ENCODE measurements at regions not wholly inside any gene's neighbourhood (a gene's known extent, or its start where the extent isn't known, plus 50 kb on each side); places are given as distances from the start of the nearest gene placed in this dataset.
"Not testable (repeated sequence)": the region's sequence is repeated elsewhere in the genome, so short reads cannot be mapped to it uniquely, and the experiment has no call there.

- intact Hi-C loops (cut with micrococcal nuclease): no loop called here
- H3K36me3 ChIP-seq (ENCODE audit: low read depth, low read length): no peaks in the 10 kb centered on the region
- no peak overlapping the region for H3K9ac ChIP-seq (ENCODE audit: low read length)
- H3K27ac ChIP-seq (ENCODE audit: low read length): no peak overlapping the region
- H3K4me1 ChIP-seq (ENCODE audit: insufficient read depth, low read length): no peaks in the 10 kb centered on the region
- H3F3A ChIP-seq (ENCODE audit: low read length, unreplicated experiment): no peaks in the 10 kb centered on the region
- no peak for DNase-seq
- no peak for ATAC-seq
- TF ChIP-seq CTCF (conservative IDR thresholded peaks at IDR 0.05; ENCODE audit: low read depth, low read length): no peak
- no peak for TF ChIP-seq EZH2phosphoT487 (IDR thresholded peaks at IDR 0.05; ENCODE audit: borderline replicate concordance, low read length)
- ChIA-PET POLR2A (ENCODE audit: unreplicated experiment) (no interaction called here), CTCF (no interaction called here)
- H3K79me2 ChIP-seq (ENCODE audit: low read length): no peaks in the 10 kb centered on the region
- H3K4me3 ChIP-seq (ENCODE audit: low read length): no peak overlapping the region
- no peaks in the 10 kb centered on the region for H4K20me1 ChIP-seq (ENCODE audit: low read length)
- no TSS peak for BruUV-seq (replicated peaks)
- H2AFZ ChIP-seq (ENCODE audit: low read length): no peak overlapping the region
- H3K27me3 ChIP-seq (ENCODE audit: low read length): peaks cover 35% of the 10 kb centered on the region
- no peaks in the 10 kb centered on the region for H3K9me2 ChIP-seq (replicated peaks; ENCODE audit: low read length)
- H3K9me3 ChIP-seq (ENCODE audit: low read length): no peaks in the 10 kb centered on the region
- H3K4me2 ChIP-seq (ENCODE audit: low read length): no peak overlapping the region
These were observed 116.5 kb upstream of the MAP2 start for GRCh38 chr2:209307161-209308001.

- H3K79me2 ChIP-seq (ENCODE audit: low read length): no peaks in the 10 kb centered on the region
- no peak overlapping the region for H3K4me2 ChIP-seq (ENCODE audit: low read length)
- no peaks in the 10 kb centered on the region for H3K9me2 ChIP-seq (replicated peaks; ENCODE audit: low read length)
- no peaks in the 10 kb centered on the region for H3K36me3 ChIP-seq (ENCODE audit: low read depth, low read length)
- no peaks in the 10 kb centered on the region for H3F3A ChIP-seq (ENCODE audit: low read length, unreplicated experiment)
- no peak overlapping the region for H3K27ac ChIP-seq (ENCODE audit: low read length)
- ATAC-seq: no peak
- H3K9me3 ChIP-seq (ENCODE audit: low read length): no peaks in the 10 kb centered on the region
- ChIA-PET CTCF (no interaction called here), POLR2A (ENCODE audit: unreplicated experiment) (no interaction called here)
- H3K27me3 ChIP-seq (ENCODE audit: low read length): peaks cover 35% of the 10 kb centered on the region
- TF ChIP-seq EZH2 (IDR thresholded peaks at IDR 0.05; ENCODE audit: low read length, unreplicated experiment): no peak
- no peak for TF ChIP-seq EZH2phosphoT487 (IDR thresholded peaks at IDR 0.05; ENCODE audit: borderline replicate concordance, low read length)
- no peak for TF ChIP-seq CTCF (conservative IDR thresholded peaks at IDR 0.05; ENCODE audit: low read depth, low read length)
- DNase-seq: no peak
- H2AFZ ChIP-seq (ENCODE audit: low read length): no peak overlapping the region
- H3K4me1 ChIP-seq (ENCODE audit: insufficient read depth, low read length): no peaks in the 10 kb centered on the region
- intact Hi-C loops (cut with micrococcal nuclease): no loop called here
- BruUV-seq (replicated peaks): no TSS peak
- H3K4me3 ChIP-seq (ENCODE audit: low read length): no peak overlapping the region
- no peak overlapping the region for H3K9ac ChIP-seq (ENCODE audit: low read length)
- no peaks in the 10 kb centered on the region for H4K20me1 ChIP-seq (ENCODE audit: low read length)
These were observed 115.4 kb upstream of the MAP2 start for GRCh38 chr2:209308415-209308814.

- ATAC-seq (no peak), DNase-seq (no peak)
- Histone ChIP-seq H3K27ac (ENCODE audit: low read length) (no peak overlapping the region), H4K20me1 (ENCODE audit: low read length) (no peaks in the 10 kb centered on the region), H3K4me1 (ENCODE audit: insufficient read depth, low read length) (no peaks in the 10 kb centered on the region), H3K9me2 (replicated peaks; ENCODE audit: low read length) (no peaks in the 10 kb centered on the region), H3K4me3 (ENCODE audit: low read length) (no peak overlapping the region), H3K79me2 (ENCODE audit: low read length) (no peaks in the 10 kb centered on the region), H3F3A (ENCODE audit: low read length, unreplicated experiment) (no peaks in the 10 kb centered on the region), H2AFZ (ENCODE audit: low read length) (no peak overlapping the region), H3K27me3 (ENCODE audit: low read length) (peaks cover 46% of the 10 kb centered on the region), H3K36me3 (ENCODE audit: low read depth, low read length) (no peaks in the 10 kb centered on the region), H3K4me2 (ENCODE audit: low read length) (no peak overlapping the region), H3K9me3 (ENCODE audit: low read length) (no peaks in the 10 kb centered on the region), H3K9ac (ENCODE audit: low read length) (no peak overlapping the region)
- POLR2A ChIA-PET (ENCODE audit: unreplicated experiment): no interaction called here
- intact Hi-C loops (cut with micrococcal nuclease): no loop called here
- no peak for TF ChIP-seq EZH2phosphoT487 (IDR thresholded peaks at IDR 0.05; ENCODE audit: borderline replicate concordance, low read length)
- no peak for TF ChIP-seq EZH2 (IDR thresholded peaks at IDR 0.05; ENCODE audit: low read length, unreplicated experiment)
- no peak for TF ChIP-seq CTCF (conservative IDR thresholded peaks at IDR 0.05; ENCODE audit: low read depth, low read length)
- BruUV-seq (replicated peaks): no TSS peak
- CTCF ChIA-PET: no interaction called here
These were observed 111.9 kb upstream of the MAP2 start for GRCh38 chr2:209311948-209312347.

- H3F3A ChIP-seq (ENCODE audit: low read length, unreplicated experiment); H3K4me2 ChIP-seq (ENCODE audit: low read length); POLR2A ChIA-PET (ENCODE audit: unreplicated experiment); H3K4me1 ChIP-seq (ENCODE audit: insufficient read depth, low read length); BruUV-seq (replicated peaks); H3K4me3 ChIP-seq (ENCODE audit: low read length); DNase-seq; H3K36me3 ChIP-seq (ENCODE audit: low read depth, low read length); H4K20me1 ChIP-seq (ENCODE audit: low read length); CTCF ChIA-PET; H3K27ac ChIP-seq (ENCODE audit: low read length); H2AFZ ChIP-seq (ENCODE audit: low read length); H3K9me2 ChIP-seq (replicated peaks; ENCODE audit: low read length); H3K9me3 ChIP-seq (ENCODE audit: low read length); H3K9ac ChIP-seq (ENCODE audit: low read length); H3K79me2 ChIP-seq (ENCODE audit: low read length); intact Hi-C loops (cut with micrococcal nuclease); ATAC-seq: not testable (repeated sequence)
- H3K27me3 ChIP-seq (ENCODE audit: low read length): peaks cover 47% of the 10 kb centered on the region
These were observed 111.4 kb upstream of the MAP2 start for GRCh38 chr2:209312450-209312849.

Data from PC-3 (cell line).